Neuronal stem cell (in vitro differentiated cells): ENCODE measurements at regions not wholly inside any gene's neighbourhood (a gene's known extent, or its start where the extent isn't known, plus 50 kb on each side); places are given as distances from the start of the nearest gene placed in this dataset.

ENCODE experiments used
- DNase-seq: peaks from one replicate; pipeline ENCODE4 v3.0.0-alpha.2; 2013; ENCODE audit warnings: low spot score
- H2AFZ ChIP-seq: one replicate; pipeline ENCODE4 v1.6.1; 2013; ENCODE audit warnings: mild to moderate bottlenecking, low read length, inconsistent platforms
- H2AK5ac ChIP-seq: 2 replicates; pipeline ENCODE4 v1.6.1; 2013; ENCODE audit warnings: low read depth, mild to moderate bottlenecking, inconsistent platforms, low read length, moderate library complexity, mixed read lengths
- H2BK120ac ChIP-seq: 2 replicates; pipeline ENCODE4 v1.6.1; 2013; ENCODE audit warnings: low read depth, mild to moderate bottlenecking, inconsistent platforms, low read length, moderate library complexity, mixed read lengths
- H2BK12ac ChIP-seq: one replicate; pipeline ENCODE4 v1.6.1; 2013; ENCODE audit warnings: low read length, inconsistent platforms
- H2BK15ac ChIP-seq: 2 replicates; pipeline ENCODE4 v1.6.1; 2013; ENCODE audit warnings: mild to moderate bottlenecking, low read length, inconsistent platforms, mixed read lengths
- H2BK5ac ChIP-seq: one replicate; pipeline ENCODE4 v1.6.1; 2013; ENCODE audit warnings: inconsistent platforms, mild to moderate bottlenecking, low read length, moderate library complexity
- H3K14ac ChIP-seq: one replicate; pipeline ENCODE4 v1.6.1; 2013; ENCODE audit warnings: low read length, inconsistent platforms
- H3K18ac ChIP-seq: 2 replicates; pipeline ENCODE4 v1.6.1; 2013; ENCODE audit warnings: low read length, inconsistent platforms
- H3K23ac ChIP-seq: 2 replicates; pipeline ENCODE4 v1.6.1; 2013; ENCODE audit warnings: low read depth, mild to moderate bottlenecking, mixed read lengths, low read length, inconsistent platforms; ENCODE audit not compliant: poor library complexity
- H3K27ac ChIP-seq: replicated peaks from 3 replicates; pipeline ENCODE4 v1.5.1; 2013; ENCODE audit warnings: low read length, inconsistent platforms
- H3K27me3 ChIP-seq, 3 experiments: 2 replicates each; pipeline ENCODE4 v1.6.1; 2013; ENCODE audit warnings: low read length in 3 of 3, mild to moderate bottlenecking in 2 of 3, inconsistent platforms in 1 of 3, low read depth in 1 of 3, mixed read lengths in 1 of 3, moderate library complexity in 1 of 3; ENCODE audit not compliant: control insufficient read depth in 3 of 3, insufficient read depth in 3 of 3
- H3K36me3 ChIP-seq, 2 donors: replicated peaks in 1 of 2; 2 replicates each; pipeline ENCODE4 v1.6.1; 2013; ENCODE audit warnings: low read length in 2 of 2; ENCODE audit not compliant: control insufficient read depth in 2 of 2, insufficient read depth in 2 of 2
- H3K4ac ChIP-seq: 2 replicates; pipeline ENCODE4 v1.6.1; 2013; ENCODE audit warnings: inconsistent platforms, mild to moderate bottlenecking, low read length, moderate library complexity
- H3K4me1 ChIP-seq, 2 donors: 1 replicate in 1 of 2; 2 replicates in 1 of 2; pipeline ENCODE4 v1.6.1; 2013; ENCODE audit warnings: low read length in 2 of 2, low read depth in 1 of 2; ENCODE audit not compliant: control insufficient read depth in 2 of 2, insufficient read depth in 1 of 2
- H3K4me2 ChIP-seq: one replicate; pipeline ENCODE4 v1.6.1; 2013; ENCODE audit warnings: mild to moderate bottlenecking, low read length, inconsistent platforms; ENCODE audit not compliant: insufficient read depth, poor library complexity, severe bottlenecking
- H3K4me3 ChIP-seq, 2 donors: 2 replicates each; pipeline ENCODE4 v1.5.1; 2013; ENCODE audit warnings: low read length in 2 of 2, mild to moderate bottlenecking in 2 of 2, inconsistent platforms in 1 of 2, moderate library complexity in 1 of 2
- H3K79me1 ChIP-seq: one replicate; pipeline ENCODE4 v1.6.1; 2013; ENCODE audit warnings: low read depth, mild to moderate bottlenecking, inconsistent platforms, low read length, moderate library complexity
- H3K9ac ChIP-seq: one replicate; pipeline ENCODE4 v1.6.1; 2013; ENCODE audit warnings: mild to moderate bottlenecking, low read depth, low read length, inconsistent platforms; ENCODE audit not compliant: poor library complexity
- H3K9me3 ChIP-seq, 2 donors: replicated peaks in 1 of 2; 2 replicates each; pipeline versions ENCODE3 to v1.6.1; 2013; ENCODE audit warnings: low read length in 2 of 2, mild to moderate bottlenecking in 2 of 2, inconsistent platforms in 1 of 2, low read depth in 1 of 2, mixed read lengths in 1 of 2, moderate library complexity in 1 of 2; ENCODE audit not compliant: control insufficient read depth in 2 of 2, insufficient read depth in 1 of 2
- H4K8ac ChIP-seq: one replicate; pipeline ENCODE4 v1.6.1; 2013; ENCODE audit warnings: low read depth, mild to moderate bottlenecking, inconsistent platforms, low read length, moderate library complexity
- H4K91ac ChIP-seq: one replicate; pipeline ENCODE4 v1.6.1; 2013; ENCODE audit warnings: low read length, low read depth, mild to moderate bottlenecking, inconsistent platforms; ENCODE audit not compliant: poor library complexity
- WGBS, 2 donors: extraction: QIAGEN DNeasy Blood & Tissue Kit; methylation state at CpG; one replicate each; pipeline ENCODE4 v1.1.7; 2013; ENCODE audit warnings: missing lambda C conversion rate in 2 of 2, mixed read lengths in 1 of 2; ENCODE audit not compliant: insufficient read length in 2 of 2, insufficient replicate concordance in 1 of 2; ENCODE audit errors: extremely low coverage in 2 of 2; 5-methylcytosine and 5-hydroxymethylcytosine counted together

GRCh38 chr5:168165221-168165914 is 126.1 kb upstream of the WWC1 start:
- Histone ChIP-seq H4K91ac (no peak overlapping the region), H3K4me3 (no peak overlapping the region), H4K8ac (no peak overlapping the region), H2BK120ac (no peak overlapping the region), H2BK12ac (no peak overlapping the region), H3K4ac (no peak overlapping the region), H3K18ac (no peak overlapping the region), H2BK5ac (no peak overlapping the region), H3K4me1 (peaks cover 15 to 21% of the 10 kb centered on the region in 2 donors), H3K9ac (no peak overlapping the region), H2AK5ac (no peak overlapping the region), H3K27me3 (no peaks in the 10 kb centered on the region), H2AFZ (no peak overlapping the region), H3K23ac (no peak overlapping the region), H3K14ac (no peak overlapping the region), H3K79me1 (no peaks in the 10 kb centered on the region), H3K27ac (peak overlapping the region; percentile 5), H2BK15ac (no peak overlapping the region), H3K4me2 (peak overlapping the region; percentile 12), H3K36me3 (no peaks in the 10 kb centered on the region), H3K9me3 (no peaks in the 10 kb centered on the region)
- no peak for DNase-seq
- WGBS, 2 donors, result no CpG with 5 or more reads among the region's 9 CpGs

GRCh38 chr5:168165977-168166376 is 125.5 kb upstream of the WWC1 start:
- no peak overlapping the region for H2BK15ac ChIP-seq
- no peak overlapping the region for H3K23ac ChIP-seq
- H3K27me3 ChIP-seq, result no peaks in the 10 kb centered on the region
- no peak overlapping the region for H2AK5ac ChIP-seq
- H3K4ac ChIP-seq, result no peak overlapping the region
- H2AFZ ChIP-seq, result no peak overlapping the region
- no peaks in the 10 kb centered on the region for H3K36me3 ChIP-seq
- H4K8ac ChIP-seq, result no peak overlapping the region
- no peak overlapping the region for H2BK120ac ChIP-seq
- no peaks in the 10 kb centered on the region for H3K79me1 ChIP-seq
- H3K14ac ChIP-seq, result no peak overlapping the region
- no peak overlapping the region for H3K4me3 ChIP-seq
- no peak overlapping the region for H3K4me2 ChIP-seq
- H3K18ac ChIP-seq, result no peak overlapping the region
- DNase-seq, result no peak
- H2BK5ac ChIP-seq, result no peak overlapping the region
- no peaks in the 10 kb centered on the region for H3K9me3 ChIP-seq
- no peak overlapping the region for H4K91ac ChIP-seq
- no peak overlapping the region for H3K9ac ChIP-seq
- peaks cover 15 to 21% of the 10 kb centered on the region in 2 donors for H3K4me1 ChIP-seq
- WGBS, 2 donors, result no CpG with 5 or more reads among the region's 5 CpGs
- no peak overlapping the region for H2BK12ac ChIP-seq
- H3K27ac ChIP-seq, result no peak overlapping the region

- Histone ChIP-seq H3K4ac (no peak overlapping the region), H2BK120ac (no peak overlapping the region), H3K36me3 (no peaks in the 10 kb centered on the region), H3K18ac (no peak overlapping the region), H4K91ac (no peak overlapping the region), H2AK5ac (no peak overlapping the region), H3K27ac (no peak overlapping the region), H3K4me3 (no peak overlapping the region), H2AFZ (no peak overlapping the region), H3K14ac (no peak overlapping the region), H2BK12ac (no peak overlapping the region), H3K27me3 (no peaks in the 10 kb centered on the region), H3K23ac (no peak overlapping the region), H3K9me3 (no peaks in the 10 kb centered on the region), H4K8ac (no peak overlapping the region), H2BK5ac (no peak overlapping the region), H3K4me1 (peaks cover 13 to 17% of the 10 kb centered on the region in 2 donors), H3K4me2 (no peak overlapping the region), H2BK15ac (no peak overlapping the region), H3K9ac (no peak overlapping the region), H3K79me1 (no peaks in the 10 kb centered on the region)
- WGBS, 2 donors, result no CpG with 5 or more reads among the region's 7 CpGs
- no peak for DNase-seq
Measured at GRCh38 chr5:168167338-168167737, 124.1 kb upstream of the WWC1 start.

- Histone ChIP-seq H3K23ac (no peak overlapping the region), H2BK120ac (no peak overlapping the region), H3K79me1 (no peaks in the 10 kb centered on the region), H3K36me3 (no peaks in the 10 kb centered on the region), H3K27me3 (no peaks in the 10 kb centered on the region), H4K91ac (no peak overlapping the region), H2AFZ (no peak overlapping the region), H3K4ac (no peak overlapping the region), H2BK5ac (no peak overlapping the region), H3K9me3 (no peaks in the 10 kb centered on the region), H3K4me1 (peaks cover 10 to 11% of the 10 kb centered on the region in 2 donors), H3K4me3 (no peak overlapping the region), H3K18ac (no peak overlapping the region), H3K14ac (no peak overlapping the region), H3K4me2 (no peak overlapping the region), H3K27ac (no peak overlapping the region), H2BK12ac (no peak overlapping the region), H2AK5ac (no peak overlapping the region), H3K9ac (no peak overlapping the region), H4K8ac (no peak overlapping the region), H2BK15ac (no peak overlapping the region)
- no CpG with 5 or more reads among the region's 13 CpGs for WGBS, 2 donors
- no peak for DNase-seq
Measured at GRCh38 chr5:168168978-168169698, 122.3 kb upstream of the WWC1 start.
